Natural killer cell treated with Interleukin-12 subunit alpha and Interleukin-12 subunit beta and Interleukin-15 and Interleukin-18, amount 100 ng/mL, for 72 hours (primary cell): ENCODE measurements at regions not wholly inside any gene's neighbourhood (a gene's known extent, or its start where the extent isn't known, plus 50 kb on each side); places are given as distances from the start of the nearest gene placed in this dataset.

Source experiments
- ATAC-seq, 2 donors: fragments of 150-1000 bp; cut with Tn5 transposase in 1 of 2; sonication (Bioruptor Pico), chemical (Tn5 transposase) in 1 of 2; 2 replicates each; pipeline ENCODE4 v1.10.0; 2021
- DNase-seq: peaks from one replicate; pipeline ENCODE4 v3.0.0; 2022; ENCODE audit warnings: low spot score
- H3K27ac Mint-ChIP-seq, 2 donors: 1 replicate in 1 of 2; 2 replicates in 1 of 2; pipeline ENCODE4 v1.8.0; 2022; ENCODE audit warnings: mixed read lengths in 2 of 2, mild to moderate bottlenecking in 1 of 2, moderate library complexity in 1 of 2
- H3K27me3 Mint-ChIP-seq, 2 donors: 1 replicate in 1 of 2; 2 replicates in 1 of 2; pipeline ENCODE4 v1.8.0; 2022; ENCODE audit warnings: mixed read lengths in 2 of 2
- H3K36me3 Mint-ChIP-seq: one replicate; pipeline ENCODE4 v1.8.0; 2022; ENCODE audit warnings: mixed read lengths
- H3K4me1 Mint-ChIP-seq, 2 donors: 1 replicate in 1 of 2; 2 replicates in 1 of 2; pipeline ENCODE4 v1.8.0; 2022; ENCODE audit warnings: low read depth in 2 of 2, mixed read lengths in 2 of 2, mild to moderate bottlenecking in 1 of 2
- H3K4me3 Mint-ChIP-seq: one replicate; pipeline ENCODE4 v1.8.0; 2022; ENCODE audit warnings: mixed read lengths
- H3K9me3 Mint-ChIP-seq: 2 replicates; pipeline ENCODE4 v1.8.0; 2022; ENCODE audit warnings: mixed read lengths

- H3K4me3 Mint-ChIP-seq, result no peak overlapping the region
- no peaks in the 10 kb centered on the region for H3K27me3 Mint-ChIP-seq
- H3K9me3 Mint-ChIP-seq, result peaks cover 13% of the 10 kb centered on the region
Observed at GRCh38 chr5:93022796-93023447, 558.1 kb downstream of the NR2F1-AS1 start.

GRCh38 chr5:93022211-93022610 lies 558.8 kb downstream of the NR2F1-AS1 start:
- H3K9me3 Mint-ChIP-seq, result peaks cover 13% of the 10 kb centered on the region
- H3K27me3 Mint-ChIP-seq, result no peaks in the 10 kb centered on the region

More at GRCh38 chr5:93022796-93023447, 558.1 kb downstream of the NR2F1-AS1 start:
- no peaks in the 10 kb centered on the region for H3K4me1 Mint-ChIP-seq
- ATAC-seq (no peak), DNase-seq (no peak)
- peaks cover 6% of the 10 kb centered on the region for H3K36me3 Mint-ChIP-seq
- no peak overlapping the region for H3K27ac Mint-ChIP-seq

GRCh38 chr5:93019896-93020295 lies 561.1 kb downstream of the NR2F1-AS1 start:
- ATAC-seq, result no peak
- no peaks in the 10 kb centered on the region for H3K4me1 Mint-ChIP-seq
- peaks cover 6% of the 10 kb centered on the region for H3K36me3 Mint-ChIP-seq
- H3K9me3 Mint-ChIP-seq, result peaks cover 5% of the 10 kb centered on the region
- H3K27me3 Mint-ChIP-seq, result no peaks in the 10 kb centered on the region
- no peak overlapping the region for H3K27ac Mint-ChIP-seq
- H3K4me3 Mint-ChIP-seq, result no peak overlapping the region
- DNase-seq, result no peak

More at GRCh38 chr5:93022211-93022610, 558.8 kb downstream of the NR2F1-AS1 start:
- Mint-ChIP-seq H3K4me3 (no peak overlapping the region), H3K4me1 (no peaks in the 10 kb centered on the region), H3K36me3 (peaks cover 6% of the 10 kb centered on the region), H3K27ac (no peak overlapping the region)
- ATAC-seq, result no peak
- DNase-seq, result no peak

- Mint-ChIP-seq H3K9me3 (peaks cover 4% of the 10 kb centered on the region), H3K4me1 (no peaks in the 10 kb centered on the region), H3K27me3 (no peaks in the 10 kb centered on the region), H3K36me3 (no peaks in the 10 kb centered on the region), H3K4me3 (no peak overlapping the region), H3K27ac (no peak overlapping the region)
- DNase-seq (no peak), ATAC-seq (no peak)
Observed at GRCh38 chr5:93018461-93018860, 562.6 kb downstream of the NR2F1-AS1 start.

GRCh38 chr5:93017849-93018248 lies 563.2 kb downstream of the NR2F1-AS1 start:
- ATAC-seq (no peak), DNase-seq (no peak)
- no peaks in the 10 kb centered on the region for H3K27me3 Mint-ChIP-seq
- H3K27ac Mint-ChIP-seq, result no peak overlapping the region
- no peak overlapping the region for H3K4me3 Mint-ChIP-seq
- no peaks in the 10 kb centered on the region for H3K4me1 Mint-ChIP-seq
- H3K9me3 Mint-ChIP-seq, result peaks cover 5% of the 10 kb centered on the region
- H3K36me3 Mint-ChIP-seq, result no peaks in the 10 kb centered on the region

- no peak for ATAC-seq
- no peaks in the 10 kb centered on the region for H3K27me3 Mint-ChIP-seq
- no peak for DNase-seq
- H3K36me3 Mint-ChIP-seq, result no peaks in the 10 kb centered on the region
- H3K4me3 Mint-ChIP-seq, result no peak overlapping the region
- no peak overlapping the region for H3K27ac Mint-ChIP-seq
- H3K4me1 Mint-ChIP-seq, result no peaks in the 10 kb centered on the region
- H3K9me3 Mint-ChIP-seq, result peaks cover 5% of the 10 kb centered on the region
Observed at GRCh38 chr5:93017376-93017775, 563.6 kb downstream of the NR2F1-AS1 start.

- Mint-ChIP-seq H3K4me1 (no peaks in the 10 kb centered on the region), H3K27ac (no peak overlapping the region), H3K4me3 (no peak overlapping the region), H3K27me3 (no peaks in the 10 kb centered on the region), H3K36me3 (no peaks in the 10 kb centered on the region), H3K9me3 (peaks cover 5% of the 10 kb centered on the region)
- no peak for ATAC-seq
- DNase-seq, result no peak
Observed at GRCh38 chr5:93010616-93011015, 570.4 kb downstream of the NR2F1-AS1 start.

- no peak overlapping the region for H3K27ac Mint-ChIP-seq
- ATAC-seq (no peak), DNase-seq (no peak)
- H3K4me1 Mint-ChIP-seq, result no peaks in the 10 kb centered on the region
- no peaks in the 10 kb centered on the region for H3K36me3 Mint-ChIP-seq
- no peaks in the 10 kb centered on the region for H3K27me3 Mint-ChIP-seq
- H3K9me3 Mint-ChIP-seq, result peaks cover 5% of the 10 kb centered on the region
- no peak overlapping the region for H3K4me3 Mint-ChIP-seq
Observed at GRCh38 chr5:93010037-93010436, 571.0 kb downstream of the NR2F1-AS1 start.

- H3K4me1 Mint-ChIP-seq, result no peaks in the 10 kb centered on the region
- H3K27me3 Mint-ChIP-seq, result no peaks in the 10 kb centered on the region
- no peaks in the 10 kb centered on the region for H3K36me3 Mint-ChIP-seq
- no peak for ATAC-seq
- H3K4me3 Mint-ChIP-seq, result no peak overlapping the region
- peaks cover 2% of the 10 kb centered on the region for H3K9me3 Mint-ChIP-seq
- no peak for DNase-seq
- no peak overlapping the region for H3K27ac Mint-ChIP-seq
Observed at GRCh38 chr5:93008502-93009207, 572.4 kb downstream of the NR2F1-AS1 start.

- no peaks in the 10 kb centered on the region for H3K36me3 Mint-ChIP-seq
- H3K27me3 Mint-ChIP-seq, result no peaks in the 10 kb centered on the region
- ATAC-seq, result no peak
- H3K4me1 Mint-ChIP-seq, result no peaks in the 10 kb centered on the region
- no peak overlapping the region for H3K27ac Mint-ChIP-seq
- no peak overlapping the region for H3K4me3 Mint-ChIP-seq
- no peak for DNase-seq
- no peaks in the 10 kb centered on the region for H3K9me3 Mint-ChIP-seq
Observed at GRCh38 chr5:93006915-93007314, 574.1 kb downstream of the NR2F1-AS1 start.

- no peak for DNase-seq
- Mint-ChIP-seq H3K36me3 (no peaks in the 10 kb centered on the region), H3K4me1 (no peaks in the 10 kb centered on the region), H3K4me3 (no peak overlapping the region), H3K27ac (no peak overlapping the region), H3K9me3 (peaks cover 14% of the 10 kb centered on the region), H3K27me3 (no peaks in the 10 kb centered on the region)
- no peak for ATAC-seq
Observed at GRCh38 chr5:92998456-92998855, 582.6 kb downstream of the NR2F1-AS1 start.

GRCh38 chr5:92994392-92994791 lies 586.6 kb downstream of the NR2F1-AS1 start:
- Mint-ChIP-seq H3K4me1 (no peaks in the 10 kb centered on the region), H3K9me3 (peaks cover 16% of the 10 kb centered on the region), H3K27ac (no peak overlapping the region), H3K36me3 (no peaks in the 10 kb centered on the region), H3K27me3 (no peaks in the 10 kb centered on the region), H3K4me3 (no peak overlapping the region)
- ATAC-seq (no peak), DNase-seq (no peak)

- Mint-ChIP-seq H3K27me3 (no peaks in the 10 kb centered on the region), H3K9me3 (peaks cover 16% of the 10 kb centered on the region), H3K4me3 (no peak overlapping the region), H3K36me3 (no peaks in the 10 kb centered on the region), H3K4me1 (no peaks in the 10 kb centered on the region), H3K27ac (no peak overlapping the region)
- ATAC-seq (no peak), DNase-seq (no peak)
Observed at GRCh38 chr5:92992073-92992472, 588.9 kb downstream of the NR2F1-AS1 start.

- DNase-seq (no peak), ATAC-seq (no peak)
- H3K9me3 Mint-ChIP-seq, result peaks cover 16% of the 10 kb centered on the region
- no peaks in the 10 kb centered on the region for H3K36me3 Mint-ChIP-seq
- H3K4me3 Mint-ChIP-seq, result no peak overlapping the region
- H3K27ac Mint-ChIP-seq, result no peak overlapping the region
- H3K4me1 Mint-ChIP-seq, result no peaks in the 10 kb centered on the region
- no peaks in the 10 kb centered on the region for H3K27me3 Mint-ChIP-seq
Observed at GRCh38 chr5:92991581-92992067, 589.4 kb downstream of the NR2F1-AS1 start.
